ENCODE measurements at regions not wholly inside any gene's neighbourhood (a gene's known extent, or its start where the extent isn't known, plus 50 kb on each side); places are given as distances from the start of the nearest gene placed in this dataset.
"Not testable (repeated sequence)": the region's sequence is repeated elsewhere in the genome, so short reads cannot be mapped to it uniquely, and the experiment has no call there.

GRCh38 chr12:9306004-9306403 is 97.8 kb upstream of the PZP start:
- TF ChIP-seq CTCF (conservative IDR thresholded peaks at IDR 0.05; ENCODE audit: low read depth, low read length); POLR2A (IDR thresholded peaks at IDR 0.05; ENCODE audit: low read depth, low read length); RFX5 (IDR thresholded peaks at IDR 0.05; ENCODE audit: low read depth, low read length); MAZ (IDR thresholded peaks at IDR 0.05; ENCODE audit: borderline replicate concordance, low read depth, low read length); SMC3 (IDR thresholded peaks at IDR 0.05; ENCODE audit: low read depth, low read length); RAD21 (IDR thresholded peaks at IDR 0.05; ENCODE audit: low read length): not testable (repeated sequence)
